H1 (cell line): ENCODE measurements at regions not wholly inside any gene's neighbourhood (a gene's known extent, or its start where the extent isn't known, plus 50 kb on each side); places are given as distances from the start of the nearest gene placed in this dataset.

ENCODE experiments used
- HDAC2 ChIP-seq, 2 experiments: fragments of 300-600 bp in 1 of 2; sonication (generic) in 1 of 2; IDR thresholded peaks; 2 replicates each; pipeline ENCODE4 v1.6.1; 2011 to 2012; ENCODE audit warnings: low read depth in 2 of 2, low read length in 2 of 2, mild to moderate bottlenecking in 2 of 2, moderate library complexity in 2 of 2, borderline replicate concordance in 1 of 2, inconsistent platforms in 1 of 2
- KDM4A ChIP-seq: IDR thresholded peaks from one replicate; pipeline ENCODE4 v1.7.1; 2012; ENCODE audit warnings: low read depth, mild to moderate bottlenecking, moderate library complexity, low read length, inconsistent platforms; ENCODE audit not compliant: severe bottlenecking
- POLR2A ChIP-seq, 2 experiments: IDR thresholded peaks; 1 replicate in 1 of 2; 2 replicates in 1 of 2; pipeline ENCODE4 v1.6.1; 2011; ENCODE audit warnings: low read depth in 2 of 2, low read length in 2 of 2, mild to moderate bottlenecking in 2 of 2; ENCODE audit errors: control extremely low read depth in 1 of 2
- TF ChIP-seq, protein P1 (sequence below): fragments of 300-600 bp; sonication (generic); IDR thresholded peaks from 2 replicates; pipeline ENCODE4 v1.7.1; 2012; ENCODE audit warnings: low read length, moderate library complexity, mild to moderate bottlenecking, inconsistent platforms; ENCODE audit not compliant: insufficient replicate concordance

GRCh38 chr7:11896663-11897062 is 64.7 kb upstream of the THSD7A start (continued):
- TF ChIP-seq, protein P1, sequence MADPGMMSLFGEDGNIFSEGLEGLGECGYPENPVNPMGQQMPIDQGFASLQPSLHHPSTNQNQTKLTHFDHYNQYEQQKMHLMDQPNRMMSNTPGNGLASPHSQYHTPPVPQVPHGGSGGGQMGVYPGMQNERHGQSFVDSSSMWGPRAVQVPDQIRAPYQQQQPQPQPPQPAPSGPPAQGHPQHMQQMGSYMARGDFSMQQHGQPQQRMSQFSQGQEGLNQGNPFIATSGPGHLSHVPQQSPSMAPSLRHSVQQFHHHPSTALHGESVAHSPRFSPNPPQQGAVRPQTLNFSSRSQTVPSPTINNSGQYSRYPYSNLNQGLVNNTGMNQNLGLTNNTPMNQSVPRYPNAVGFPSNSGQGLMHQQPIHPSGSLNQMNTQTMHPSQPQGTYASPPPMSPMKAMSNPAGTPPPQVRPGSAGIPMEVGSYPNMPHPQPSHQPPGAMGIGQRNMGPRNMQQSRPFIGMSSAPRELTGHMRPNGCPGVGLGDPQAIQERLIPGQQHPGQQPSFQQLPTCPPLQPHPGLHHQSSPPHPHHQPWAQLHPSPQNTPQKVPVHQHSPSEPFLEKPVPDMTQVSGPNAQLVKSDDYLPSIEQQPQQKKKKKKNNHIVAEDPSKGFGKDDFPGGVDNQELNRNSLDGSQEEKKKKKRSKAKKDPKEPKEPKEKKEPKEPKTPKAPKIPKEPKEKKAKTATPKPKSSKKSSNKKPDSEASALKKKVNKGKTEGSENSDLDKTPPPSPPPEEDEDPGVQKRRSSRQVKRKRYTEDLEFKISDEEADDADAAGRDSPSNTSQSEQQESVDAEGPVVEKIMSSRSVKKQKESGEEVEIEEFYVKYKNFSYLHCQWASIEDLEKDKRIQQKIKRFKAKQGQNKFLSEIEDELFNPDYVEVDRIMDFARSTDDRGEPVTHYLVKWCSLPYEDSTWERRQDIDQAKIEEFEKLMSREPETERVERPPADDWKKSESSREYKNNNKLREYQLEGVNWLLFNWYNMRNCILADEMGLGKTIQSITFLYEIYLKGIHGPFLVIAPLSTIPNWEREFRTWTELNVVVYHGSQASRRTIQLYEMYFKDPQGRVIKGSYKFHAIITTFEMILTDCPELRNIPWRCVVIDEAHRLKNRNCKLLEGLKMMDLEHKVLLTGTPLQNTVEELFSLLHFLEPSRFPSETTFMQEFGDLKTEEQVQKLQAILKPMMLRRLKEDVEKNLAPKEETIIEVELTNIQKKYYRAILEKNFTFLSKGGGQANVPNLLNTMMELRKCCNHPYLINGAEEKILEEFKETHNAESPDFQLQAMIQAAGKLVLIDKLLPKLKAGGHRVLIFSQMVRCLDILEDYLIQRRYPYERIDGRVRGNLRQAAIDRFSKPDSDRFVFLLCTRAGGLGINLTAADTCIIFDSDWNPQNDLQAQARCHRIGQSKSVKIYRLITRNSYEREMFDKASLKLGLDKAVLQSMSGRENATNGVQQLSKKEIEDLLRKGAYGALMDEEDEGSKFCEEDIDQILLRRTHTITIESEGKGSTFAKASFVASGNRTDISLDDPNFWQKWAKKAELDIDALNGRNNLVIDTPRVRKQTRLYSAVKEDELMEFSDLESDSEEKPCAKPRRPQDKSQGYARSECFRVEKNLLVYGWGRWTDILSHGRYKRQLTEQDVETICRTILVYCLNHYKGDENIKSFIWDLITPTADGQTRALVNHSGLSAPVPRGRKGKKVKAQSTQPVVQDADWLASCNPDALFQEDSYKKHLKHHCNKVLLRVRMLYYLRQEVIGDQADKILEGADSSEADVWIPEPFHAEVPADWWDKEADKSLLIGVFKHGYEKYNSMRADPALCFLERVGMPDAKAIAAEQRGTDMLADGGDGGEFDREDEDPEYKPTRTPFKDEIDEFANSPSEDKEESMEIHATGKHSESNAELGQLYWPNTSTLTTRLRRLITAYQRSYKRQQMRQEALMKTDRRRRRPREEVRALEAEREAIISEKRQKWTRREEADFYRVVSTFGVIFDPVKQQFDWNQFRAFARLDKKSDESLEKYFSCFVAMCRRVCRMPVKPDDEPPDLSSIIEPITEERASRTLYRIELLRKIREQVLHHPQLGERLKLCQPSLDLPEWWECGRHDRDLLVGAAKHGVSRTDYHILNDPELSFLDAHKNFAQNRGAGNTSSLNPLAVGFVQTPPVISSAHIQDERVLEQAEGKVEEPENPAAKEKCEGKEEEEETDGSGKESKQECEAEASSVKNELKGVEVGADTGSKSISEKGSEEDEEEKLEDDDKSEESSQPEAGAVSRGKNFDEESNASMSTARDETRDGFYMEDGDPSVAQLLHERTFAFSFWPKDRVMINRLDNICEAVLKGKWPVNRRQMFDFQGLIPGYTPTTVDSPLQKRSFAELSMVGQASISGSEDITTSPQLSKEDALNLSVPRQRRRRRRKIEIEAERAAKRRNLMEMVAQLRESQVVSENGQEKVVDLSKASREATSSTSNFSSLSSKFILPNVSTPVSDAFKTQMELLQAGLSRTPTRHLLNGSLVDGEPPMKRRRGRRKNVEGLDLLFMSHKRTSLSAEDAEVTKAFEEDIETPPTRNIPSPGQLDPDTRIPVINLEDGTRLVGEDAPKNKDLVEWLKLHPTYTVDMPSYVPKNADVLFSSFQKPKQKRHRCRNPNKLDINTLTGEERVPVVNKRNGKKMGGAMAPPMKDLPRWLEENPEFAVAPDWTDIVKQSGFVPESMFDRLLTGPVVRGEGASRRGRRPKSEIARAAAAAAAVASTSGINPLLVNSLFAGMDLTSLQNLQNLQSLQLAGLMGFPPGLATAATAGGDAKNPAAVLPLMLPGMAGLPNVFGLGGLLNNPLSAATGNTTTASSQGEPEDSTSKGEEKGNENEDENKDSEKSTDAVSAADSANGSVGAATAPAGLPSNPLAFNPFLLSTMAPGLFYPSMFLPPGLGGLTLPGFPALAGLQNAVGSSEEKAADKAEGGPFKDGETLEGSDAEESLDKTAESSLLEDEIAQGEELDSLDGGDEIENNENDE, result no peak
- TF ChIP-seq POLR2A (IDR thresholded peaks at IDR 0.05; ENCODE audit: control extremely low read depth in 1 of 2, low read depth in 2 of 2, low read length in 2 of 2) (no peak), KDM4A (no peak), HDAC2 (IDR thresholded peaks at IDR 0.05; ENCODE audit: borderline replicate concordance in 1 of 2, low read depth in 2 of 2, low read length in 2 of 2) (no peak)
